HepG2 (cell line): ENCODE measurements at regions not wholly inside any gene's neighbourhood (a gene's known extent, or its start where the extent isn't known, plus 50 kb on each side); places are given as distances from the start of the nearest gene placed in this dataset.

Experiments used
- NR2C2 ChIP-seq: sonication (generic); formaldehyde crosslinking; IDR thresholded peaks from 2 replicates; pipeline ENCODE4 v1.4.0; 2020; ENCODE audit warnings: missing genetic modification reagents, mild to moderate bottlenecking, moderate library complexity, borderline replicate concordance
- SP140L ChIP-seq: sonication (generic); formaldehyde crosslinking; IDR thresholded peaks from 2 replicates; pipeline ENCODE4 v1.4.0; 2020; ENCODE audit warnings: missing genetic modification reagents, borderline replicate concordance
- ZBTB33 ChIP-seq: sonication (generic); formaldehyde crosslinking; IDR thresholded peaks from 2 replicates; pipeline ENCODE4 v1.4.0; 2020; ENCODE audit warnings: missing genetic modification reagents
- ZKSCAN1 ChIP-seq: fragments of 150-350 bp; IDR thresholded peaks from 2 replicates; pipeline ENCODE4 v1.6.1; 2014; ENCODE audit warnings: low read length
- ZNF317 ChIP-seq: sonication (generic); formaldehyde crosslinking; IDR thresholded peaks from 2 replicates; pipeline ENCODE4 v1.5.0; 2020; ENCODE audit warnings: mild to moderate bottlenecking, missing genetic modification reagents
- ZNF839 ChIP-seq: sonication (generic); formaldehyde crosslinking; IDR thresholded peaks from 2 replicates; pipeline ENCODE4 v1.4.0; 2020; ENCODE audit warnings: missing genetic modification reagents, mild to moderate bottlenecking, borderline replicate concordance

GRCh38 chr13:33743438-33744368 is 74.2 kb upstream of the RFC3 start:
- no peak for TF ChIP-seq ZNF839
- TF ChIP-seq ZNF317 (CRISPR knock-in tag) = no peak
- TF ChIP-seq ZKSCAN1 = no peak
- no peak for TF ChIP-seq SP140L (CRISPR knock-in tag)
- no peak for TF ChIP-seq NR2C2 (CRISPR knock-in tag)
- TF ChIP-seq ZBTB33 = no peak
